ENCODE measurements at regions not wholly inside any gene's neighbourhood (a gene's known extent, or its start where the extent isn't known, plus 50 kb on each side); places are given as distances from the start of the nearest gene placed in this dataset.

DNA sequence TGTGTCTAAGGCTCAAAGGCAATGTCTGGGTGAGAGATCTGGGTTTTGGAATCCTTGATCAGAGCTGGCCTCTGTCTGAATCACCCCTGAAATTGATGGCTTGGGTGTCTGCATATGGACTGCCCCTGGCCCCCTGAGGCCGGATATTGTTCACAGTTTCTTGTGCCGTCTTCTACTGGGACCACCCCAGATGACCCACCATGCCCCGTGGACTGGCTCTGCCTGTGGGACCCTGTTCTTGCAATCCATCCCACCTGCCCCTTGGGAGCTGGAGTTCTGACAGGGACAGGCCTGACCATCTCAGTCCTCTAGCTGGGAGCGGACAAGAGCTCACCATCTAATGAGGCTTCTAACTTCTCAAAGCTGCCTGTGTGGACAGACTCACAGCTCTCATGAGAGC is 119.9 kb downstream of the FAM43A start:
- DNase-seq, result no peak

DNA sequence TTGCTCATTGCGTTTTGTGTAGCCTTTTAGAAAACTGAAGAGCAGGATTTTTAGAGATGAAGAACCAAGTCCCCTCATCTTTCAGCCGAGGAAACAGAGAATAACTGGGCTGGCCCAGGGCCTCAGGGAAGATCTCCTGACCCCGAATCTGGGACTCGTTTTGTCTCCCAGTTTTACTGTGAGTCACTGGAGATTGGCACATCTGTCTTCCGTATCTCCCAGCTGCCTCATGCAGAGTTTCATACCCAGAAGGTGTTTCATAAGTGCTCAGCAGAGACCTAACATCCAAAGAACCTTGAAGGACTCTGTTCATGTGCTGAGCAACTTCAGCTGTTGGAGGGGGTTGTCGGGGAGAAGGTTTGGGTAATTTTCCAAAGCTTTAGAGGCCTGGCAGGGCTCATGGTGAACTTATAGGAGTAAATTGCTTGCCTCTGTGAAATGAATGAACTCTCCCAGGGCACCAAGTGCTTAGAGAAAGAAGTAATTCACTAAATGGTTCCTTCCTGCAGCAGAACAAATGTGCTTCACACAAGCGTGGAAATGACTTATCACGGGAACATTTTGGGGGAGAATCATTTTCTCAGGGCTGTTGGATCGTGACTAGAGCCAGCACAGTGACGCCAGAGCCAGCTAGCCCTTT is 121.4 kb downstream of the FAM43A start:
- no peak for DNase-seq

- DNase-seq, result no peak
Measured at GRCh38 chr3:194808640-194809097, 123.0 kb downstream of the FAM43A start.

DNA sequence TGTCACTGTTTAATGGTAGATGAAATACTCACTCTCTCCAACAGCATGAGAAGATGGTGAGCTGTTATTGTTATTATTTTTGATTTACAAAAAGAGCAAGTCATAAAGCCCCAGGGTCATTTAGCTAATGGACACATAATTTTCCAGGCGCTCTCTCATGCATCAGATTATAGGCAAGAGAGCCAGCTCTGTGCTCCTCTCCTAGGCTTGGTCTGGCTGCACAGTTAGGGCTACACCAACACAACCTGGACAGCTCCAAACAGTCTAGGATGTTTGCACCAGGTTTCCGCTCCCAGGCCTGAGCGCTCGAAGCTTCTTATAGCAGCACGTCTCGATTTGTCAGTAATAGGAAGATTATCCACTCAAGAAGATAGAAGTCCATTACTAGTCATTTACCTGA is 123.7 kb downstream of the FAM43A start:
- DNase-seq, result no peak

DNA sequence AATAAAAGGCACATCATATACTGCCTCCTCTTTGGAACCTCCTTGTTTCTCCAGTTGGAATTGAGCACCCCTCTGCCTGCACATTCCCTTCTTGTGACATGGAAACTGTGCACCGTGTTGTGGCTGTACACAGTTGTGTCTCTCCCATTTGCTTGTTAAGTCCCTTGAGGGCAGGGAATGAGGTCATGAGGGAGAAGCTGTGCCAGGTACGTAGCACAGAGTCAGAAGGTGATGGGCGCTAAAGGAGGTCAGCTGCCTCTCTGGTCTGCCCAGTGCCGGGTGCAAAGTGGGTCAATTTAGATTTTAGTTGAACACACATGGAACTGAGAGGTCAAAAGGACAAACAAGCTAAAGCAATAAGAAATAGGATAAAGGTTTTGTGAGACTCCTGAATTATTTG is 124.4 kb downstream of the FAM43A start:
- DNase-seq, result no peak

- no peak for DNase-seq
Measured at GRCh38 chr3:194811118-194811517, 125.4 kb downstream of the FAM43A start.

DNA sequence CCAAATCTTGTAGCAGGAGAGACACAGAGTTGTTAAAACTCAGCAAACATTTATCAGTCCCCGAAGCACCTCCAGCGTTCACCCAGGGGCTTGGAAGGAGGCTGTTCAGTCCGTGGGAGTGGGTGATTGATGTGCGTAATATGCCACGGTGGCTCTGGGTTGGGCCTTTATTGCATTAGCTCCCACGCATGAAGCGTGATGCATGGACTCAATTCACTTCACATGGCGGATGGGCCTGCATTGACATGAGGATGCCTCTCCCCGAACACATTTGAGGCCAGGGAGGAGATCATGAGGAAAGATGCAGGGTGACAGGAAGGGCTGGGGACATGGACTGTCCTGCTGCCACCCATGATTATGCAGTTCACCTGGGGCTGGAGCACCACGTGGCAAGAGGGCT is 126.5 kb downstream of the FAM43A start:
- no peak for DNase-seq

GRCh38 chr3:194814878-194815357 is 129.2 kb downstream of the FAM43A start:
- DNase-seq, result no peak

DNA sequence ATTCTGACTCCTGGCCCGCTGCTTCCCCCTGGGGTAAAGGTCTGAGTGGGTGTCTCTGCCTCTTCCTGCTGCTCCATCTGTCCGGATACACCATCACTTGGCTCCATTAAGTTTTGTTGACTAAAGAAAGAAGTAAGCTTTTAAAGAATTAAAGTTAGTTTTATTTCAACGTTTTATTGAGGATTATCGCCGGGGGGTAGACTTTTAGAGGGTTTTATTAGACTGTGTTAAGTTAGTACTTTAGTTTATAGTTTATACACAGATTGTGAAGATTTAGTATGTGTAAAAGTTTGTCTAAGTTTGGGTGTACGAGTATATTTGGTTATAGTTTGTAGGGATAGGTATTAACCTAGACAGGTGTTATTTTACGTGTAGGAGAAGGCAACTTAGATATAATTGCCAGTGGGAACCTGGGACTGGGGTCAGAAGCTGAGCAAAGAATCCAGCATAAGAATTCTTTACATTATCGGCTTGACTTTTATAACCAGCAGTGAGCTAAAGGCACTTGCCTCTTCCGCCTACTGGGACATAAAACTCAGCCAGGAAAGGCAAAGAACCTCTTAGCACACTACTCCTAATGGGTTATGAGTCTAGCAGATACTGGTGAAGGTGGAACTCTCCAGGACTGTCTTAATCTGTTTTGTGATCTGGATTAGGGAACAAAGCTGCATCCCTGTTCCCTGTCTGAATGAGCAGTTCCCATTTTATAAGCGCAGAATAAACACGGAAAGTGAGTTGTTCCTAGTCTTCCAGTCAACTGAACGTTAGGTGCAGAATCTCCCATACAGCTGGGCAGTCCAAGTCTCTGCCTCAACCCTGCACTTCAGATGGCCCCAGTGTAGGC is 131.3 kb downstream of the FAM43A start:
- no peak for DNase-seq

DNA sequence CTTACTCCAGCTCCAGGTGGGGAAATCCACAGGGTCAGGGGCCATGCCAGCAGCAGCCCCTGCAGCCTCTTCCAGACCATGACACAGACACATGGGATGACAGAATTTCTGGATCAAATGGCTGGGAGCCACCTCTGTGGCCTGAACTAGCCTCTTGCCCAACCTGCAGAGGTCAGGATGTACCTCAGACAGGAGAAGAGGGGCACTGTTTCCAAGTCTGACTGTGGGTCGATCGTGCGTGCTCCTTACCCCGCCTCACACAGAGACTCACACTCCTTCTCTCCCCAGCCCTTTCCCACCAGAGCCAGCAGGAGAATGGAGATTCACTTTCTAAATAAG is 131.9 kb downstream of the FAM43A start:
- no peak for DNase-seq

GRCh38 chr3:194817936-194818335 is 132.3 kb downstream of the FAM43A start:
- DNase-seq, result no peak

DNA sequence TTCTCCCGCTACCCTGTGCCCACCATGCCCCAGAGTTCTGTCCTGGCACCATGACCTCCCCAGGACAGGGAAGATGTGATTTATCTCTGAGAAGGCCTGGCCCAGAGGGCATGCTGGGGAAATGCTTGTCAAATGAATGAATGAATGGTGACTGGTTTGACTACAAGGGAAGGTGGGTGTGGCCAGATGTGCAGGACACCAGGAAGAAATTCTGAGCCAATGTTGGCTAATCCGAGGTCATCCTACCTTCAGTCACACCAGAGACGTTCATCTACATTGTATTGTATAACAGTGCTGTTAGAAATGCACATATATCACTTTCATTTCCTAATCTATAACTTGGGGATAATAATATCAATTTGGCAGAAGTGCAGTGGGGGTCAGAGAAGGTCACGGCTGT is 138.4 kb downstream of the FAM43A start:
- DNase-seq, result no peak

- DNase-seq, result no peak
Measured at GRCh38 chr3:194824701-194825111, 139.0 kb downstream of the FAM43A start.

DNA sequence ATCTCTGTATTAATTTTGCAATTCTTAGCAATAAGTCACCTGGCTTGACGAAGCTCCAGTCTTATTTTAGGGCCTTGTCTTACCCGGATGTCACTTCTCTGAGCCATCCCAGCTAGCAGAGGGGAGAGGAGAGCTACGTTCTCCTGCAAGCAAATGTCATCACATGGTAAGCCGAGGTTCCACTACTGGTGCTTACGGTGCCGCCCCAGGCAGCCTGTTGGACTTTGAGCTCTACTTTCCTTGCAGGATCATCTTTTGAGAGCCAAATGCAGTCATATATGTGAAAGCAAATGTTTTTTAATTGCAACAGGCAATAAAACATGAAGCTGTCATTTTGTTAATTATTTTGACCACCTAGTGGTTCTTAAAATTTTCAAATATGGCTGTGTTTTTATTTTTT is 140.9 kb downstream of the FAM43A start:
- no peak for DNase-seq

- no peak for DNase-seq
Measured at GRCh38 chr3:194827486-194827885, 141.8 kb downstream of the FAM43A start.

DNA sequence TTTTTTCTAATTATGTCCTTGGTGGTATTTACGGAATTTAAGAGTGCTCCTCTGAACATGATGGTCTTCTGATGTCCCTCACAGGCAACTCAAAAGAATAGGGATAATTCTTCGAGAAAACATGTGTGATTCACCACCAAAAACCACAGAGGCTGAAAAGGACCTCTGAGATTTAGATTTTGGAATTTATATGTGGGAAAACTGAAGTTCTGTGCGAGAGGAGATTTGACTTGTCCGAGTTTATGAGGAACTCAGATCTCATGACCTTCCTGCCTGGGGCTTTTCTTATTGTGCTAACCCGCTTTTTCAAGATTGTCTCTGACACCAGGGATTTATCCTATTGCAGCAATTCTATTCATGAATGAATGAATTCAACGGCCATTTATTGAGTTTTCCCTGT is 142.4 kb downstream of the FAM43A start:
- DNase-seq, result no peak

DNA sequence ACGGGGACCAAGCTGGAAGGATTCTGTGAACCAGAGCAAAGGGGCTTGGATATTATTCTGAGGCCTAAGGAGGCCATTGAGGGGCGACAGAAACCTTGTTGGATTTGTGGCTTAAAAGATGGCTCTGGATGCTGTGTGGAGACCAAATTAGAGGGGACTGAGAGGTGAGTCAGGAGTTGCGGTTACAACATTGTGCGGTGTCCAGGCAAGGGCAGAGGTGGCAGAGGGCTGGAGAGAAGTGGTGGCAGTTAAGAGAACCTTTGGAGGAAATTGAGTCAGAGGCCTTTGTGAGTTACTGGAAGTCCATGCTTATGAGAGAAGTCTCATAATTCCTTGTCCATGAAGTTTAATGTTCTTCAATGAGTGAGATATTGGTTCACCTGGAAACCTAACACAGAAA is 143.2 kb downstream of the FAM43A start:
- no peak for DNase-seq

- DNase-seq, result no peak
Measured at GRCh38 chr3:194830401-194830800, 144.7 kb downstream of the FAM43A start.

DNA sequence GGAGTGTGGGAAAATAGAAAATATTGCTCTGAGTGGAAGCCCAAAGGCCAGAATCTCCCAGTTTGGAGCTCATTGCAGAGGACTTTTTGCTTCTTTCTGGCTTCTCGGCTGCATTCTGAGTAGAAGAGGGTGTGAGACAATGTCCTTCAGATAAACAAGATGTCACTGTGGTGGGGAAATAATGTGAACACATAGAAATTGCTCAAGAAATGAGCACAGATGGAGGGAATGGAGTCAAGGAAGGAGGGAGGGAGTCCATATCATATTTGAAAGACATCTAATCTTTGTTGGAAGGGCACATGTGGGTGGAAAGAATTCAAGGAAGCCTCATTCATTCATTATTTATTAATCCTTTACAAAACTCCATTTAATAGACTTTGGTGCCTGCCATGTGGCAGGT is 145.3 kb downstream of the FAM43A start:
- no peak for DNase-seq

GRCh38 chr3:194832346-194833104 is 146.8 kb downstream of the FAM43A start:
- no peak for DNase-seq

- no peak for DNase-seq
Measured at GRCh38 chr3:194833114-194833910, 147.6 kb downstream of the FAM43A start.

DNA sequence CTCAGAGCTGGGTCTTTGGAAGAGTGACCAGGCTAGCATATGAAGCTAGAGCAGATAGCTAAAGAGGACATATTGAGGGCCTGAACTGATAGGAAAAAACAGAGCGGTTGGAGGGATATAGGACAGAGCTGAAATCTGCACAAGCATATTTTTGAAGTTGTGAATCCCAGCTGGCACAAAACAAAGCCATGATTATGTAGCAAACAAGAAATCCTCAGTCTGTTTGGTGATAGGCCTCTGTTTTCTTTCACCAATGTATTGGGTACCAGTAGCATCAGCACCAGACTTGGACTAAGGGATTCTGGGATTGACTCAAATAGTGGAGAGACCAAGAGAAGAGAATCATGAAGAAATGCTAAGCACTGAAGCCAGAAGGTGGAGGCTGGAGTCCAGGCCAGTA is 151.0 kb downstream of the FAM43A start:
- no peak for DNase-seq
